HTR-8/SVneo (cell line): ENCODE measurements at regions not wholly inside any gene's neighbourhood (a gene's known extent, or its start where the extent isn't known, plus 50 kb on each side); places are given as distances from the start of the nearest gene placed in this dataset.

Experiments used
- DNase-seq: peaks from one replicate; pipeline ENCODE4 v3.0.0; 2011; ENCODE audit warnings: low spot score, mixed read lengths; ENCODE audit not compliant: insufficient read length
- FAIRE-seq: peaks from 2 replicates; lab custom pipeline; 2011; peaks lifted over from hg19 to GRCh38; lab: Jason Lieb, UNC

DNA sequence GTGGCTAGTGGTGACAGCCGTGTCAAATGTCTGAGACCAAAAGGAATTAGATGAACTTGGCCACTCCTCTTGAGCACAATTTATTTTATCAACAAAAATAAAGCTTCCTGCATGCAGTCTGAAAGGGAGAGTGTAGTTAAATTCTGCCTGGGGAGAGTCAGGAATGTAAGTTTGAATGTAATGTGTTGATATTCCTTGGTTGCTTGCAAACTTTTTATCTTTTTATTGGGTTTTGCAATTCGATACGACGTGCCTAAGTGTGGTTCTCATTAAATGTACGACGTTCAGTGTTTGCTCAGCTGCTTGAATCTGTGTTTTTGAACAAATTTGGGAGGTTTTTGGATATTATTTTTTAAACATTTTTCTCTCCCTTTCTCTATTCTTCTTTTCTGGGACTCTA, 839.9 kb downstream of the CCSER2 start:
- FAIRE-seq (no peak), DNase-seq (no peak)

GRCh38 chr10:85170026-85170425, 841.6 kb downstream of the CCSER2 start:
- FAIRE-seq, result no peak

DNA sequence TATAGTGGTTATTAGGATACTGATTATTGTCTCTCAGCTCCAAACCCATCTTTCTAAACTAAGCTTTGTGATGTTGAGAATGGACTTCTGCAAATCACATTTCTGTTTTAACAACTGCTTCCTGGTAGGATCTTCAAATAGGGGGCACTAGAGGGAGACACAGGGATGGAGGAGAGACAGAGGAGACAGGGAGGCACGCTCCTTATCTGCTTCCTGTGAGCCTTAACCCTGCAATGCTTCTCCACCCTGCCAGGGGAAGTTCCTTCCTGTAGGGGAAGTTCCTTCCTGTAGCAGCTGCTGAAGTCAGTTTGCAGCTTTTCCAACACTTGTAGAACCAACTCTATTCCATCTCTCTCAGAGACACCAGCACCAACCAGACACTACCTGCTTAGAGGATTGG, 847.2 kb downstream of the CCSER2 start:
- no peak for DNase-seq
- FAIRE-seq, result no peak

More at GRCh38 chr10:85170026-85170425, 841.6 kb downstream of the CCSER2 start:
- no peak for DNase-seq

GRCh38 chr10:85177767-85178166, 849.4 kb downstream of the CCSER2 start:
- no peak for FAIRE-seq
- no peak for DNase-seq

DNA sequence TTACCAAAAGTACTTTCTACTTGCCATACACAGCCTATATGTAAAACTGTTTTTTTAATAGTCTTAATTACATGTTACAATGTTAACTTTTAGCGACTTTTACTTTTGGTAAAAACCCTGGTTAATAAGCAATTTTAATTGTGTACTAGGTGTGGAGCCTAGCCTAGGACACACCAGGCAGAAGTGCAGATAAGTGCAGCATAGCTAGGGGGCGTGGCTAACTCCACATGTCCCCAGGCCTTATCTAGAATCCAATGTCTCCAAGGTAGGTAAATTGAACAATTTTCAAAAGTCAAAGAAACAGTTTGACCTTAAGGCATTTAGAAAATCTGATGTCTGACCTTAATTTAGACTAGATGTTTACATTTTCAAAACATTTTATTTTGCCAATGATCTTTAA, 858.7 kb downstream of the CCSER2 start:
- DNase-seq, result no peak
- no peak for FAIRE-seq

- no peak for DNase-seq
- no peak for FAIRE-seq
These were observed 860.5 kb downstream of the CCSER2 start for GRCh38 chr10:85188770-85189484.

GRCh38 chr10:85193796-85194195, 865.4 kb downstream of the CCSER2 start:
- DNase-seq (no peak), FAIRE-seq (no peak)

DNA sequence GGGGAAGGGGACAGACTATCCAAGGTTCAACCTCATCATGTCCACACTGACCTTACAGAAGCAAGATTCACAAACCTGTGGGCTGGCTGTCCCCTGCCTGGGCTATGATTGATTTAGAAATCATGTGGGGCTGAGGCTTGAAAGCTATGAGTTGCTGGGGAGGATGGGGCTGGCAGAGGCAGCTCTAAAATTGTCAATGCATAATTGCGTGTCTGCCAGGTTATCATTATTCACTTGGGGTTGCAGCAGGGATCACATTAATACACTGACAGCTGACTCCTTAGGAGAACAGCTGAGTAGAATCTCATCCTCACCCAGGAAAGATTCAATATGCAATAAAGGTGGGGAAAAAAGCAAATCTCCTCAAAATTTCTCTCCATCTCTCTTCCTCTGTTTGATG, 866.3 kb downstream of the CCSER2 start:
- FAIRE-seq, result no peak
- no peak for DNase-seq

- no peak for DNase-seq
These were observed 867.2 kb downstream of the CCSER2 start for GRCh38 chr10:85195596-85195995.

DNA sequence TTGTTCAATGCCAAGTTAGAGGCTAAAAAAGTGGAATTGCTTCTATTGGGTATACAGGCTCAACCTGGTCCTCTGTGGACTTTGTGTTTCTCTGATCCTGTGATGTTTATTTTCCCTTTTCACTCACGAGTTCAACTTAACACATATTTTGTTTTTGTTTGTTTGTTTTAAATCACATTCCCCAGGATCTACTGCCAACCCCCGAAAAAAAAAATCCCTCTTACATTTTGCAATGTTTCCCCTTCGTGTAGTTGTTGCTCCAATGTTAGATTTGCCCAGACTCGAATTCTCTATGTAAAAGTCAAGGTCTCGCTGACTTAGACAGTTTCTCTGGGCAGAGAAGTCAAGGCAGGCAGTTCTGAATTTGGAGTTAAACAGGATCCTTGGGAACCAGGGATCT, 876.4 kb downstream of the CCSER2 start:
- FAIRE-seq, result no peak
- DNase-seq, result no peak

More at GRCh38 chr10:85195596-85195995, 867.2 kb downstream of the CCSER2 start:
- no peak for FAIRE-seq

DNA sequence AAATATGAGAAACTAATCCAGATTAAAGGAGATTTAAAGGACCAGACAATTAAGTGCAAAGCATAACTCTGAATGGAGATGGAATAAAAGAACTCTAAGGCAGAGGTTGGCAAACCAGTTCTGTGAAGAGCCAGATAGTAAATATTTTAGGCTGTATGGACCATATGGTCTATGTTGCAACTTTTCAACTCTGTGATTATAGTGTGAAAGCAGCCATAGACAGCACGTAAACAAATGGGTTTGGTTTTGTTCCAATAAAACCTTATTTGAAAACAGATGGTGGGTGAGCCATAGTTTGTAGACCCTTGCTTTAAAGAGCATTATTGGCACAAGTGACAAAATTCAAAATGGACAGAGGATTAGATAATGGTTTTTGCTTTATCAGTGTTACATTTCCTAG, 884.1 kb downstream of the CCSER2 start:
- no peak for FAIRE-seq
- DNase-seq, result no peak

- FAIRE-seq (no peak), DNase-seq (no peak)
These were observed 885.1 kb downstream of the CCSER2 start for GRCh38 chr10:85213493-85213892.

GRCh38 chr10:85222300-85222699, 893.9 kb downstream of the CCSER2 start:
- DNase-seq (no peak), FAIRE-seq (no peak)

GRCh38 chr10:85224366-85224940, 896.1 kb downstream of the CCSER2 start:
- FAIRE-seq (no peak), DNase-seq (no peak)

DNA sequence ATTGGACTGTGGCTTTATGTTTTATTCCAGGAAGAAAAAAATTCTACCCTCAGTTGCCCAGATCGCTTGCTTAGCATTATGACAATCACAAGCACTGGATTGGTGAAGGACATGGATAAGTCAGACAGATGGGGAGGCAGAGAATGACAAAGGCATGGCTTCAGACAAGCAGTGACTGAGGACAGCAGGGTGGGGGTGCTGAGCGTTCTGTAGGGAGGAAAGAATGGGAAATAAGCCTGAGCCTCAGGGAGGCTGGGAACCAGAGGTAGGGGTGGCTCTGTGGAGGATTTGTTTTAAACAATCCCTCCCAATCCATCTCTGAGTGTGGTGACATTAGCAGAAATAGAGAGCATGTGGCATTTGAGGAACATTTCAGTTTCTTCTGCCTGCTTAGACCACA, 896.9 kb downstream of the CCSER2 start:
- FAIRE-seq, result no peak

GRCh38 chr10:85226596-85226995, 898.2 kb downstream of the CCSER2 start:
- DNase-seq (no peak), FAIRE-seq (no peak)

More for the DNA sequence above, 896.9 kb downstream of the CCSER2 start:
- DNase-seq, result no peak

- no peak for DNase-seq
- FAIRE-seq, result no peak
These were observed 900.3 kb downstream of the CCSER2 start for GRCh38 chr10:85228726-85229125.

- no peak for FAIRE-seq
- DNase-seq, result no peak
These were observed 903.3 kb downstream of the CCSER2 start for GRCh38 chr10:85231534-85232270.

GRCh38 chr10:85235258-85235657, 906.9 kb downstream of the CCSER2 start:
- DNase-seq, result no peak
- no peak for FAIRE-seq

DNA sequence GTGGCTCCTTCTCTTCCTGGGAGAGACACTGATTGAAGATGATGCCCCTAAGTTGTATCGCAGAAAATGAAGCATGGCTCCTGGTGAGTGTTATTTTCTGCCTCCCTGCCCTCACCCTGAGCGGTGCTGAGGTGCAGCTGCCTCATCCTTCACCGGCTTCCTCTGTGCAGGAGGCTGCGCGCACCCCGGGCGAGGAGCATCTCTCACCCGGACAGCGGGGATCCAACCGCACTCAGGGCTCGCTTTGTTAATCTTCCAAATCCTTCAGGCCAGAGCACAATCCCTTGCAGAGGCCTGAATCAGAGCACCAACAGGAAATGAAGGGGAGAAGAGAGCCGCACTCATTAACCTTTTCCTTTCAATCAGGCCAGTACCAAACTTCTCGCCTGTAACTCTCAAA, 910.3 kb downstream of the CCSER2 start:
- no peak for FAIRE-seq

GRCh38 chr10:85250304-85250703, 921.9 kb downstream of the CCSER2 start:
- DNase-seq (no peak), FAIRE-seq (no peak)

More for the DNA sequence above, 910.3 kb downstream of the CCSER2 start:
- no peak for DNase-seq
